CD4-positive, alpha-beta T cell treated with Interleukin-1 beta for 1 hour (primary cell): ENCODE measurements at regions not wholly inside any gene's neighbourhood (a gene's known extent, or its start where the extent isn't known, plus 50 kb on each side); places are given as distances from the start of the nearest gene placed in this dataset.
"Not testable (repeated sequence)": the region's sequence is repeated elsewhere in the genome, so short reads cannot be mapped to it uniquely, and the experiment has no call there.

Experiments used
- DNase-seq, 2 donors: peaks; one replicate each; pipeline ENCODE4 v3.0.0-alpha.2; 2020 to 2022

DNA sequence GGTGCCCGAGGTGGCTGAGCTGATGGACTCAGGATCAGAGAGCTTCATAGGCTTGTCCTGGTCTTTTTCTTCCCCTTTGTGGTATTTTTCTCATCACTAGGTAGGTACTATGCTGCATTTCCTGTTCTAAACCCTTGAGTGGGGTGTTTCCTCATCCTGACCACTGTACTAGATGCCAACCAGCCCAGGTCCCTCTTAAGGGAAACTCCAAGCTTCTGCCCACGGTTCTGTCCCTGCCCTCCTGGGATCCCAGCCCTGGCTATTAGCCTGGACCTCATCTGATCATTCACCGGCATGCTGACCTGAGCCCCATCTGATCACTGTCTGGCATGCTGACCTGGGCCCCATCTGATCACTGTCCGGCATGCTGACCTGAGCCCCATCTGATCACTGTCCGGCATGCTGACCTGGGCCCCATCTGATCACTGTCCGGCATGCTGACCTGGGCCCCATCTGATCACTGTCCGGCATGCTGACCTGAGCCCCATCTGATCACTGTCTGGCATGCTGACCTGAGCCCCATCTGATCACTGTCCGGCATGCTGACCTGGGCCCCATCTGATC, 207.6 kb downstream of the NDUFA10 start:
- not testable (repeated sequence) for DNase-seq

DNA sequence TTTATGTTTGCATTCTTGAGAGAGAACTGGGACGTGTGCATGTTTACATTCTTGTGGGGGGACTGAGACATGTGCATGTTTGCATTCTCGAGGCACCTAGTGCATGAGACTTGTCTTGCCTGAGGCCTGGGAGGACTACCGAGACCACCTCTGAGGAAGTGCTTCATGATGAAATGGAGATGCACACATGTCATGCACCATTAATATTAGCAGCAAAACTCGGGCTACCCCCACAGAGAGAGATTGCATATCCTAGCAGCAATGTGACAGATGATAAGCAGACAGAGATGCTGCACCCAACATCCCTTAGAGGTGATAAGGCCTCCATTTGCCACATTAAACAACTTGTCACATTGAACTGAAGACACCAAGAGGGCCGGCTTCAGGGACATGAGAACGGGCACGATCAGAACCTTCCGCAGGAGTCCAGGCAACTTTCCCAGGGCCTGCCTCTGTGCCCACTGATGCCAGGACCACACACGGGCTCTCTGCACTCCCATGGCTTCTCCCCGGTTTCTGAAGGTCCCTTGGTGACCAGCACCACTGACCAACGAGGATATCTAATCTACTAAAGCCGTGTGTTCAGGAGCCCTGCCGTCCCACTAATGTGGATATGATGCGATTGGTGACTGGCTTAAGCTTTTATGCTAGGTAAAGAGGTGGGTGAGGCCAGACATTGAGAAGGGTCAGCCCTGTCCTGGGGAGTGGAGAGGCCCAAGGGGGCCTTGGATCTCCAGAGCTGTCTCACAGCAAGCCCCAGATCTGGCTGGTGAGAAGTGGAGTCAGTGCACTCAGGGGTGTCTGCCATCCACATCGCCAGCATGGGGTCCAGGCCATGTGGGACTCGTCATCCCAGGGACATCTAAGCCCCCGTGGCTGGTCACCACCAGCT, 208.3 kb downstream of the NDUFA10 start:
- DNase-seq: no peak

DNA sequence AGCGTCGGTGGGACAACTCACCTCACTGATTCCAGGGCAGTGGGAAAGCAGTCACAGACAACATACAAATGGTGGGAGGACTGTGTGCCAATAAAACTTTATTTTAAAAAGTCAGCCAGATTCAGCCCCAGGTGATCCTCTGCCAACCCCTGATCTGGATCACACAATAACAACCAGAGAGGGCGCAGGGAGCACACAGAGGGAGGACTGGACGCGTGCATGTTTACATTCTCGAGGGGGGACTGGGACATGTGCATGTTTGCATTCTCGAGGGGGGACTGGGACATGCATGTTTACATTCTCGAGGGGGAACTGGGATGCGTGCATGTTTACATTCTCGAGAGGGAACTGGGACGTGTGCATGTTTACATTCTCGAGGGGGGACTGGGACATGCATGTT, 209.5 kb downstream of the NDUFA10 start:
- no peak for DNase-seq

DNA sequence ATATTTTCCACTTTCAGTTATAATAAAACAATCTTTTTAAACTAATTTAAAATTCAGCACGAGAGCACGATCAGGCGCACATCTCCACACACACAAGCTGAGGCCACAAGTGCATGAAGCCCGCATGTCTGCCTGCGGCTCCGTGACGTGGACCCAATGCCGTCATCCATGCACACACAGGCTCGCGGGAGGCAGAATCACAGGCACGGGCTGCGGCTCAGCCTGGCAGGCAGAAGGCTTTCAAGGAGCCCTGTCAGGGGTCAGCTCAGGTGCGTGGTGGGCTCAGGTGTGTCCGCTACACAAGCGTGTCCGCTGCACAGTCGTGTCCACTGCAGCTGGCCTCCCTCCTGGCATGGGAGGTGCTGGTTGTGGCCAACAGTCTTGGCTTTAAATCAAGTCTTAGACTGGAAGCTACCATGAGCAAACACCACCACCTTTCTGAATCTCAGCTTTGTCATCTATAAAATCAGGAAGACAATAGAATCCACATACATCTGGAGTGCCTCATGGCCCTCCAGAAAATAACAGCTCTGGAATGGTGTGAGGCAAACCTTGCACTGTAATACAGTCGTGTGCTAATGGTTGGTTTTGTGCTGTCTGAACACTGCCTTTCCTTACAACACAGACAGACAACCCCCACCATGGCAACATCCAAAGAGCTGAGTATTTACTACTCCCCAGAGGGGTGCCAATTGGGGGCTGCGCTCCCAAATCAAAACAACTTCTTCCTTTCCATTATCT, 210.1 kb downstream of the NDUFA10 start:
- no peak for DNase-seq

DNA sequence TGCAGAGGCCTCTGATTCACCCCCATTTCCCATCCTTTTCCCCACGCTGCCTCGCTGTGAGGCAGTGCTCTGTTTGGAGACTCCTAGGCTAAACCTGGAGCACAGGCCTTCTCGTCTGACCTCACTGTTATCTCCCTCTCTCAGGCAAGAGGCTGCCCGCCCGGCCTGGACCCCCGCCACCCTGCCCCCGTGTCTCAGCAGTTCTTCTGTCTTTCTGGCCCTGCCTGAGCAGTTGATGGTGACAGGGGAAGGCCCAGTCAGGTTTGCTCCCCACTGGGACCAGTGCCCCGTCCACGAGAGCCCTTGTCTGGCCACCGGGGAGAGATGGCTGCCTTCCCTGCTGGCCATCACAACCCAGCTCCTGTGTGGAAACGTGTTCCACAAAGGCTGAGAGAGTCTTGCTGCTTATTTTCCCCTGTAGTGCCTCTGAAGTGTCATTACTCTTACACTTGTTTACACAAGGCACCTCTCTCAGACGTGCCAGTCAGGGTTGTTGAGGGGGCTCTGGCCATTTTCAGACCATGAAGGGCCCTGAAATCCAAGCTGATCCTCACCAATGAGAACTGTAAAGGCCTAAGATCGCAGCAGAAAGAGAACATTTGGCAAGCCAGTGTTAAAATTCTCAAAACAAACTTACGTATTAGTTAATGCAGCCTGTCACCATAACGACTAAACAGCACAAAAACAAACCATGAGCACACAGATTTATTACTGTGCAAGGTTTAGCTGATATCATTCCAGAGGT, 210.9 kb downstream of the NDUFA10 start:
- DNase-seq: no peak

DNA sequence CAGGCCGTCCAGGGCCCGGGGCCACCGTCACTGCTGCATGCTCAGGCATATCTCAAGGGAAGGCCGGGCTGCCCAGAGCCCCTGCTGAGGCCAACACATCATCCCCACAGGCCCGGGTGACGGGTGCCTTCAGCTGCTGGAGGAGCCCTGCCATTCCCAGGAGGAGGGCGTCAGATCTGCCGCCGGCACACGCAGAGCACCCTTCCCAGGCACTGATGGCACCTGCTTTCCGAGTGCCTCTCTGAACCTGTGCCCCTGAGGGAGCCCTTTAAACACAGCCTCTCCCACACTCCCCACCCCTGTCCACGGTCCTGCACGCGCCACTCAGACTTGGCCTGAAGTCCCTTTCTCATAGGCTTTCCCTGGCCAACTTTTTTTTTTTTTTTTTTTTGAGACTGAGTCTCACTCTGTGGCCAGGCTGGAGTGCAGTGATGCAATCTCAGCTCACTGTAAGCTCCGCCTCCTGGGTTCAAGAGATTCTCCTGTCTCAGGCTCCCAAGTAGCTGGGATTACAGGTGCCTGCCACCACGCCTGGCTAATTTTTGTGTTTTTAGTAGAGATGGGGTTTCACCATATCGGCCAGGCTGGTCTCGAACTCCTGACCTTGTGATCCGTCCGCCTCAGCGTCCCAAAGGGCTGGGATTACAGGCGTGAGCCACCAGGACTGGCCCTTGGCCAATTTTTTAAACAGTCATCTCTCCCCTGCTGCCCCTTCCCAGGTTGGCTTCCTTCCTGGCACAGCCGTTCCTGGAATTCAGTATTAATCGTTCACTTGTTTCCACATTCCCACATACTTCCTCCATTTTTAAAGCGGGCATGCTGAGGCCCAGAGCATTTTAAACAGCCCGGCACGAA, 211.7 kb downstream of the NDUFA10 start:
- DNase-seq: no peak

DNA sequence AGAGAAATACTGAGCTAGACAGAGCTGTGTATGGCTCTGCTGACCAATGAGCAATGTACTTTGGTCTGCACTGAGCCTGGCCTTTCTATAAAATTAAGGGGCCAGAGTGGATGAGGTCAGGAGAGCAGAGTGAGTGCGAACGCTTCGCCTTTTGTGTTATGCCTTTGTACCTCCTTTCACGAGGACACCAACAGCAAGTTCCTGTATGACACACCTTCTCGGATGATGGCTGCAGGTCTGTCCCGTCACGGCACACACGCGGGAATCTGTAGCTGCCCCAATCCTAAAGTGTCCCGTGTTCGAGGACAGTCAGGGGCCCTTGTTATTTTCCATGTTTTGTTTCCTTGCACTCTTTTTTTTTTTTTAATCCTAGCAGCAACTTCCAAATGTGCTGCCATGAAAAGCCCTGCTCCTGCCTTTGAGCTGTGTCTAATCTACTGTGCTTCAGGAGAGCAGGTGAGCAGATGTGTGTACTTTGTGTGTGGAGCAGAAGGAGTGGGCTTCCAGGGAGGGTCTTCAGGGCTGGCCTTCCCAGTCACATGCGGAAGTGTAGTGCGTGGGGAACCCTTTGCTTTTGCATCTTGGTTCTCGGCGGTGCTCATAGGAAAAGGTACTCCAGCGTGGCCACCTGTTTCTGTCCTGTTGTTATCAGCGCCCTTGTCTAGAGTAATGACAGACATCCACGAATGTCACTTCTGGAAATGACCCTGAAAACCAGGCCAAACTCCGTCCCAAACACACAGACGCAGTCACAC, 213.2 kb downstream of the NDUFA10 start:
- no peak for DNase-seq

DNA sequence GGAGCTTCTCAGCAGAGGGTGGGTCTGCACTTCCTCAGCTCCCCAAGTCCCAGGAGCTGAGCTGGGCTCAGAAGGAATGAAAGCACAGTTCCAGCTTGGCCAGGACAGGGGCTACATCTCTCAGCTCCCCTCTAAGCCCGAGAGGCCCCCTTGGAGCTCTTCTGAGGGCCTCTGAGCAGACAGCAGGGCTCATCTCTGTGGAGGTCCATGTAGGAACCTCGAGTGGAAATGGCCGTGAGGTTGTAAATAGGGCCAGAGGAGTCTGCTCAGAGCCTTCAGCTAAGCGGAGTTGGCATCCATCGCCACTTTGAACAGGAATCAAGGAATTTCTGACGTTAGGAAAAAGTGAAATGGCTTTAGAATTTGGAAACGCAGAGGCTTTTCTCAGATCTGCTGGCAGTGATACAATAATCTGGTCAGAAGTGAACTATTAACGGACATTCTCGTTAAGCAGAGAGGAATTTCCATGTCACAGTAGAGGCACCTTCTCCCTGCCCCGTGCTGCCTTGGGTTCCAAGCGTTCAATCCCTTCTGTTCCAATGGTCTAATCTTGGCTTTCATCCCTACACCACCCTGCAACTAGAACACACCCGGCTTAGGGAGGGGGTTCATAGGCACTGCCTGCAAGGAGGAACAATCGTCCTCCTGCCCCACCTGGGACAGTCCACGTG, 213.9 kb downstream of the NDUFA10 start:
- no peak for DNase-seq

DNA sequence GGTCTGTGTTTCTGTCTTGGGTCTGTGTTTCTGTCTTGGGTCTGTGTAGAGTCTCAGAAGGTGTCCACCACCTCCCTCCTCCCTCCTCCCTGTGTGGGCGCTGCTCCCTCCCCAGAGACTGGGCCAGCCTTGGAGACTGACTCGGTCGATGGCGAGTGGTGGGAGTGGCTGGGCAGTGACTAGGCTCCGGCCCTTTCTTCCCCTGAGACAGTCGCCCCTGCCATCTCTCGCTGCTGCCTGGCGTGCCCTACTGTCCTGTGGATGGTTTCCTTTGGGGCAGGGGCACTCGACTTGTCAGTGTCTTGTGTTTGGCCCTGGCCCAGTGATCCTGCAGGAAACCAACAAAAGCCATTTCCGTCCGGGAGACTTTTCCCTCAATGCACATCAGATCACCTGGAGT, 215.8 kb downstream of the NDUFA10 start:
- no peak for DNase-seq

DNA sequence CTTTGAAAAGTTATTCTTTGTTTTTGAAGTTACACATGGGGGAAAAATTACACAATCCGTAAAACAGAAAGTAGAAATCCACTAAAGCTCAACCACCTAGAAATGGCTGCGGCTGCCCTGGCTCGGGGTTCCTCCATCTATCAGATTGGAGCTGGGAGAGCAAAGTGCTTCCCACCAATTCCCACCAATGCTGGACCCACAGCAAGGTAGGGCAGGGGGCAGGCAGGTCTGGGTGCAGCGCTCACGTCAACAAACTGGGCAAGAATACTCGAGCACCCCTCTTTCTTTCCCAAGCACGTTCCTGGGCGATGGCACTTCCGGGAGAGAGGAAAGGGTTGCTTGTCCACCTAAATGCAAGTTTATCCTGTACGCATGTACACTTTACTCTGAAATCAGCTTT, 217.6 kb downstream of the NDUFA10 start:
- no peak for DNase-seq

DNA sequence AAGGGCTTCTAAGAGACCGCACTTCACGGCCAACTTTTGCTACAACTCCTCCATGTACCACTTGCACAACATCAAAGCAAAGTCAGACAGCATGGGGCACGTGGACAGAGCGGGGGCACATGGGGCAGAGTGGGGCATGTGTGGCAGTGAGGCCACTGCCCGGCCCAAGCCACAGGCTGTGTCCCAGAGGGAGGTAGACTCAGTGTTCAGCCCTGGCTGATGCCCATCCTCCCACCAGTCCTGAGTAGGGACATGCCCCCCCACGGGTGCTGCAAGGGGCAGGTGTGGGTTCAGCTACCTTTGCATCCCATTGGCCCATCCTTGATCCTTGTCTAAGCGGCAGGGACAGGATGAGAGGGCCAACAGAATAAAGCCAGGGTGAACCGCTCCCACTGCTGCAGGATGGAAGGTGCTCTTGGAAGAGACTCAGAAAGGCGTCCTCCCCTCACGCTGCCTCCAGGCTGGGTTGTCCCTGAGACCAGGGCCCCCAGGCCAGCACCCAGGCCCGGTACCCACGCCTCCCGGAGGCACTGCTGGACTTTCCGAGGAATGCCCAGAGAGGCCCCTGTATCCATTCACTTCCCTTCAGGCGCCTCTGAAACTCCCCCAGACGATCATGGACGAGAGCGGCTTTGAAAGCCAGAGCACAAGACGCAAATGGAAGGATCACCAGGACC, 218.2 kb downstream of the NDUFA10 start:
- DNase-seq: no peak

DNA sequence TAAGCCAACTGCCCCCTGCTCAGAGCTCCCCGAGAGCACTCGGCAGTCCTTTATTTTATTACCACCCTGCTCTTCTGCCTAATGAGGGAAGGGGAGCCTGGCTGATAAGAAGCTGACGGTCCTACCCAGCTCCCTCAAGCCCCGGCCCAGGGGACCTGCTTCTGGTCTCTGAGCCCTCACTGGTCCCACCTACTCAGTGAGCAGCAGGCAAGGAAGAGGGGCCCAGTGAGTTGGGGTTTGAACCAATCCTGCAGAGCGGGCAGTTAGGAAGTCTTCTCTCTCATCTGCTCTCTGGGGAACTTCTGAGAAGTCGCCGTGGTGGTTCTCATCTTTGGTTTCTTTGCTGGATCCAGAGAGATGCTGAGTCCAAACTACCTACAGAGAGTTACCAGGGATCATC, 218.9 kb downstream of the NDUFA10 start:
- DNase-seq: no peak

DNA sequence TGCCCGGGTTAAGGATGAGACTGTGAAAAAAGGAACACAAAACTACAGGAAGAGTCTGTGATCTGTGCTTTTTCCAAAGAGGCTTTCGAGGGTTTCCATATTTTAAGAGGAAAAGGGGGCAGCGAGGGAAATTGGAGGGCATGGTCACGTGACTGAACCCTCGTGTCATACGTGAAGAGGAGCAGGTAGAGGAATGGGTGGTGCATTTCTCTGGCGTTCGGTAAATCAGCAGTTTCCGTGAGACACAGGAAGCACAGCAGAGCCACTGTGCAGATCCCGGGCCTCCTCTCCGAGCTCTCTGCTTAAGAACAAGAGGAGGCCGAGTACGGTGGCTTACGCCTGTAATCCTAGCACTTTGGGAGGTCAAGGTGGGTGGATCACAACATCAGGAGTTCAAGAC, 219.7 kb downstream of the NDUFA10 start:
- DNase-seq: no peak

DNA sequence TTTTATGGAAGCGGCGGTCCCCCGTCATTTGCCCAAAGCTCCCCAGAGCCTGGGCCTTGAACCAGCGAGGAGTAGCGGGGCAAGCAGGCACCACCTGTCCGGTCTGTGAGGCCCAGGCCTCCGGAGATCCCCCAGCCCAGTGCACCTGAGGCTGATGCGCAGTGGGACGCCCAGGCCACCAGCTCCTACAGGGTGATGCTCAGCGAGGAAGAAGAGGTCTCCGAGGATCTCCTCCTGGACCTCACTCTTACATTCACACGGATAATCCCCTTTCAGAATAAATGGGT, 220.2 kb downstream of the NDUFA10 start:
- DNase-seq: no peak

DNA sequence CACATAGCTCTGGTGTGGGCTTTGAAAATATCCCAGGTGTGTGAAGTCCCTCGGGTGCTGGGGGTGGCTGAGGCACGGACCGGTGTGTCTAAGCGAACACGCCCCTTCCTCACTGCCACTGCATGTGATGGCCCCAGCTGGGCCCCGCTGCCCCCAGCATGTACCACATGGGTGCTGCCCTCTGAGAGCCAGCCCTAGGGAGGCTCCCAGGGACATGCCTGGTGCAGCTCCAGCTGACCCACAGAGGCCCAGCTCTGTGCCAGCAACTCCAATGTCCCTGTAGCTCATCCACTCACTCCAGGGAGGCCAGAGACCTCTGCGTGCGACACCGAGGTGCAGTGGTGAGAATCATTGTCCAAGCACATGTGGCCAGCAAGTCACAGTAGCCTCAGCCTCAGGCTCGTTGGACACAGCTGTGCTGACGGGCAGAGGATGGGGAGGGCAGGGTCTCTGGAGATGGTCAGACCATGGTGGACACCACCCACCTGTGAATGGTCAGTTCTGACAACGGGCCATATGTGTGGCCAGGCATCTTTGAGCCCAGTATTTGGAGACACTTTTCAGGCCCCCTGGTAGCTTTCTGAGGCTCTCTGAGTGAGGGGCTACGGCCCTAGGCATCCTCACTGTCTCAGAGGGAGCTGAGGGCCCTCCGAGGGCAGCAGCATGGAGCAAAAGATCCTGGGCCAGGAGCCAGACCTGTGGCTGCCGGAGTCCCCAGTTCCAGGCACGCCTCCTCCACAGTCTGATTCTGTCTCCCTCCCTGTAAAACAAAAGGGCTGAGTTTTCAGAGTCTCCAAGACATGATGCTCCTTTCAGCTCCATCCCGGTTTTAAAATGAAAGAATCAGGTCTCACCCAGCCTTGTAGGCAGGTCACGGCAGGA, 220.7 kb downstream of the NDUFA10 start:
- no peak for DNase-seq

DNA sequence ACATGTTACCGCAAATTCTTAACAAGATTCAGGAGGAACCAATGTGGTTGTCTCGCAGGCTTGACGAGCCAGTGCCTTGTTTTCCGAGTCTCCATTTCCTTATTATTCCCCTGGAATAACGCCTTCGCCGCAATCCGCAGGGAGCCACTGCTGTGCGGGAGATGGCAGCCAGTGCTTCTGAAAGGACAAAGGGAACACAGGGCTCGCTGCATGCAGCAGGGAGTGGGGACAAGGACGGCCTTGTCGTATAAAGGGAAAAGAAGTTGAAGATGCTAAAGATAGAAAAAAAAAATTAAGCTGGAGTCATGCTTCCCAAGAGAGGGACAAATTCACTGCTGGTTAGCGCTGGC, 221.4 kb downstream of the NDUFA10 start:
- no peak for DNase-seq

DNA sequence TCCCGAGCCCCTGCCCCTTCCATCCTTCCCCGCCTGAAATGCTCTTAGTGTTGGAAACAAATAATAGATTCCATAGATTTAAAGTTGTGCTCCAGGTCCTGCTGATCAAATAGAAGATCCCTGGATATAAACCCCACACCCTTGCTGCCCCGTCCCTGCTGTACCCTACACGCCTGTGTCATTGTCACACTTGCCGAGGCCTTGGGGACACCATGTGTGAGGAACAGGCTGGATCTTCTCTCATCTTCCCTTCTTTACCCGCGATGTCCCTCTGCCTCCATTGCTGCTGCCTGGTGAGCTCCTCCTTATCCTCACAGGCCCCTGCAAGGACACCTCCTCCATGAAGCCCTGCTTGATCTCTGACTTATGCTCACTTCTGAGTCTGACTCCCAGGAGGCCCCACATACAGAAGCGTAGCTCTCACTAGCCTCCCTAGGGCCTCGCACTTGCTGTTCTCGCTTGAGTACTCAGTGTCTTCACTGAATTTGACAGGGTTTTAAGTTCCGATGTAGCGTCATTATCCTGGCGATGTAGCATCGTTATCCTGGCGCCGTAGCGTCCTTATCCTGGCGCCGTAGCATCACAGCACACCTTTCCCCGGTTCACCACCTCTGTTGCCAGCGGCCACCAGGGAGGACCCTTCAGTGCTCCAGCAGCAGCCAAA, 221.9 kb downstream of the NDUFA10 start:
- no peak for DNase-seq

DNA sequence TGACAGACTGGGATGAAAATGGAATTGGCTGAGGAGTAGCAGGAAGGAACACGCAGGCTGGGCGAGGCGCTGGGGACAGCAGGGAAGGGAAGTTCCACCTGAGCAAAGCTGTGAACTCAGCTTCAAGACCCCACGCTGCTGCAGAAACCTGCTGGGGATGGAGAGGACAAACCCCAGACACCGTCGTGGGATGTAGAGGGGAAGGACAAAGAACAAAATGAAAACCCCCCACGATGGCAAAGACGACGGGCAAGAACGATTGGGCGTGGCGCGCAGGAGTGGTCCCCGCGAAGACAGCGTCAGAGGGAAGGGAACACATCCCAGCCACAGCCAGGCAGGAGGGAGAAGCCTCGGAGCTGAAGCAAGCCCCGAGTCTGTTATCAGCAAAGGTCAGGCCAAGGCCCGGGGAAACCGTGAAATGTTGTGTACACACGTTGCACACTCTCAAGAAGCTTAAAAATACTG, 222.9 kb downstream of the NDUFA10 start:
- no peak for DNase-seq
